HG03095 (cell line): ENCODE measurements at regions not wholly inside any gene's neighbourhood (a gene's known extent, or its start where the extent isn't known, plus 50 kb on each side); places are given as distances from the start of the nearest gene placed in this dataset.
"Not testable (repeated sequence)": the region's sequence is repeated elsewhere in the genome, so short reads cannot be mapped to it uniquely, and the experiment has no call there.

ENCODE experiments used
- ATAC-seq: cut with Tn5 transposase; IDR thresholded peaks from one replicate; pipeline ENCODE4 v1.9.1; 2021; ENCODE audit warnings: moderate library complexity; ENCODE audit not compliant: unreplicated experiment

DNA sequence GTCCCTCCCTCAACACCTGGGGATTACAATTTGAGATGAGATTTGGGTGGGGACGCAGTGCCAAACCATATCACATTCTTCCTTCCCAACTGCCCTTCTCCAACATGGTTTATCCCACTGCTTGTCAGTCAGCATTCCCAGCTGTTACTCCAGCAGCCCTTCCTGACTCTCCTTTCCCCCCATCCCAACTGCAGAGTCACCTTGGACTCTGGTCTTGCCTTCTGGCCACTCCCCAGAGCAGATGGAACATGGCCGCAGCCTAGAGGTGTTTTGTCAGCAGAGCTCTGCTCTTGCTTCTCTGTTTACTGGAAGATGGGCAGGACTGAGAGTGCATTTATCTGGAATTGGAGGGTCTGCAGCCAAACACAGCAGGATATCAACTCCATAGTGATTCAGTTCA lies 51.2 kb upstream of the MEX3C start:
- no peak for ATAC-seq

DNA sequence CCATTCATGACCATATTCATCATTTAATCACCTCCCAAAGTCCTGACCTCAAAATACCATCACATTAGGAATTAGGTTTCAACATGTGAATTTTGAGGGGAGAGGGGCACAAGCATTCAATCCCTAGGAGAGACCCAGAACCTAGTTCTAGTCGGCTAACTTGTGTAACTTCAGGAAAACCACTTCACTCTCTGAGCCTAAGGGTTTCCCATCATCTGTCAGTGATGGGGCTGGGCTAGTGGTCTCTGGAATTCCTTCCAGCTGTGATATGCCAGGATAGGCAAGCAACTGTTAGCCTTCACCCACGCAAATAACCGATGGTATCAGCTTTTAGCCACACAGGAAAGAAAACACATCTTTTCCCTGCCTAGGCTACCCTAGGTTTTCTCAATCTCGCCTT lies 52.5 kb upstream of the MEX3C start:
- no peak for ATAC-seq

DNA sequence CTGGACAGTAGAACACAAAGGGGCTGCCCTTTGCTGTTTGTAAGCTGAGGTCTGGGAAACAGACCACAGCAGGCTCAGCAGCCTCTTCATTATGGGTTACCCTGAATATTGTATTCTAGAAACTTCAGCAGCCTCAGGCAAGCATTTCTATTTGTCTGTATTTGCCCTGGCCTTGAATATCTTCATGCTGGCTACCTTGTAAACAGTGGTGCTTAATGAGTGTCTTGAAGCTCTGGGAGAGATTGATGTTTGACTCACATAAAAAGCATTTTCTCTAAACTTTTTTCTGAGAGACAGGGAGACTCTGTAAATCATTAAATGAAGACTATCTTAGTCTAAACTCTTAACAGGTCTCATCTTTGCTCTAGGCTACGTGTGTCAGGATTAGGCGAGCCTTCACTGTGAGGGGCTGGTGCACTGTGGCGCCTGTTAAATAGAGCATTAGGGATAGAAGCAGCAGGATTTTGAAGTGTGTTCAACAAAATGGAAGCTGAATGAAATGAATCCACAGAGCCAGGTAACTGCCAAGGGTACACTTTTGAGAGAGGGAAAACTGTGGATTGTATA lies 53.1 kb upstream of the MEX3C start:
- no peak for ATAC-seq

DNA sequence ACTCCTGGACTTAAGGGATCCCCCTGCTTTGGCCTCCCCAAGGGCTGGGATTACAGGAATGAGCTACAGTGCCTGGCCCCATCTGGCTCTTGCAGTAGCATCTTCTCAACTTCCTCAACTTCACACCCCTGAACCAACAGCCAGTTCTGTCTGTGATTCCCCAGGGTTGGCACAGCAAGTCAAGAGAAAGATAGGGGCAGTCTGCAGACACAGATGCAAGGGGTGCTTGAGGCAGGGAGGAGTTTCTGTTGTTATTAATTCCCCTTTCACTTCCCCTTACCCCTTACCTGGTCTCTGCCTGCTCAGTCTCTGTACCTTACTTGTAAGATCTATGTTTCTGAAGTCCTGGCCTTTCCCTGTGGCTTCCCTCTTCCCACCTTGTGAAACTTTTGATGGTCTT lies 54.1 kb upstream of the MEX3C start:
- ATAC-seq, result peak; percentile 98

DNA sequence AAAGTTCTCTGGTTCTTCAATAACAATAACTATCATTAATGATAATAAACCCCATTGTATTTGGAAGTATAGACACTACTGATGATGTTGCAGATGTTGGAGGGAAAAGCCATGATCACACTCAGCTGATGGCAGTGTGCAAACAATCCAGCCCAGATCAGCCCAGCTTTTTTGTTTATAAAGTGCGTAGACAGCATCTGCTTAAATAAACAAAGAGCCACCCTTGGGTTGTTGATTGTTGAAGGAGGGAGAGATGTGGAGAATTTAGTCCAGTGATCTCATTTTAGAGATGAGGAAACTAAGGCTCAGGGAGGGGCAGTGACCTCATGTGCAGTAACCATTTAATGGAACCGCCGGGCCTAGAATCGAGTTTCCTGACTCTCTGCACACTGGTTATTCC lies 56.0 kb upstream of the MEX3C start:
- no peak for ATAC-seq

DNA sequence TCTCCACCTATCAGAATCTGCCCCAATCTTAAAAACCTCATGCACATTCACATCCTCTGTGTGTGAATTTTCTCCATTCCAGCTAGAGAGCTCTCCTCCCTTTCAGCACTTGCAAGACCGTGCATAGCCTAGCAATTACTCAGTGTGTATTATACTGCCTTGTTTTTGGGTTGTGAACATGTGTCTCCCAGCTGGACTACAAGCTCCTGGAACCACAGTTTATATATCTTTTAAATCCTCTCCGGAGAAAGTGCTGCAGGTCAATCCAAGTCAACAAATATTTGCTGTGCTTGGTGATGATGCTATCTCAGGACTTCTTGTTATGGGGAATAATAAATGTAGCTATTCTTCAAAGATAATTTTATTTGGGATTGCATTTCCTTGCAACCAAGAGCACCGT lies 58.2 kb upstream of the MEX3C start:
- ATAC-seq, result no peak

DNA sequence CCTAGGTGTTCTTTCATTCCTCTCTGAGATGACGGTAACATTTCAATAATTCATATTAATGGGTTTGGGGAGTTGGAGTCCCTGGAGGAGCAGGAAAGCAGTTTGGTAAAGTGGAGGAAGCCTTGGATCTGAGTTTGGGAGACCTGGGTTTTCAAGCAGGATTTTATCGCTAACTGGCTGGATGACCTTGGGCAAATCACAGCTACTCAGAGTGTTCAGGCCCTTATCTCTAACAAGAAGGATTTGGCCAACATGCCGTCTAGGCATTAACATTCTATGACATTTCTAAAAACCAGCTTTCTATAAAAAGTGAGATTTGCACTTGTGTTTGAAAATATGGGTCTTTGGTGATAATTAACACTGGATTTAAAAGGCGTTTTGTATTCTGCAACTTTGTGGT lies 59.7 kb upstream of the MEX3C start:
- no peak for ATAC-seq

DNA sequence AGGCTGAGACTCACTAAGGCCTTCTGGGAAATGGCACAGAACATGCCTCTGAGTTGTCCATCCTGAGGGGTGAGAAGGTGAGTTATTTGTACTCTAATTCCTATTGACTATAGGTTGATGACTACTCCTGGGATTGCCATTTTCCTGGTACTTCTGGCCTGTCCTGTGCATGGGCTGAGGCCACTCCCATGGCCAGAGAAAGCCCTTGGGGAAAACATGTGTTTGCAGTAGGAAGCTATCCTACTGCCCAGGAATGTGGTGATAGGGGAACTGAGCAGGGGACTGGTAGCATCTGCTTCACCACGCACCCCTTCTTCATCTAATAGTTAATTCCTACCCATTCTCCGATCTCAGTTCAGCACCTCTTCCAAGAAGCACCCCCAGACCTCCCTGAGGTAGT lies 62.6 kb upstream of the MEX3C start:
- ATAC-seq, result no peak

DNA sequence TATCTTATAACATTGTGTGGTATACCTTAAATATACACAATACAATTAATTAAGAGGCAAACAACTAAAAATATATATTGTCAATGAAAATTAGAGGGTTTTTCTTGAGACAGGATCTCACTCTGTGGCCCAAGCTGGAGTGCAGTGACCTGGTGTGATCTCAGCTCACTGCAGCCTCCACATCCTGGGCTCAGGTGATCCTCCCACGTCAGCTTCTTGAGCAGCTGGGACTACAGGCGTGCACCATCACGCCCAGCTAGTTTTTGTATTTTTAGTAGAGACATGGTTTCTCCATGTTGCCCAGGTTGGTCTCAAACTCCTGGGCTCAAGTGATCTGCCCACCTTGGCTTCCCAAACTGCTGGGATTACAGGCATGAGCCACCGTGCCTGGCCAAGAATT lies 68.6 kb upstream of the MEX3C start:
- ATAC-seq, result not testable (repeated sequence)

DNA sequence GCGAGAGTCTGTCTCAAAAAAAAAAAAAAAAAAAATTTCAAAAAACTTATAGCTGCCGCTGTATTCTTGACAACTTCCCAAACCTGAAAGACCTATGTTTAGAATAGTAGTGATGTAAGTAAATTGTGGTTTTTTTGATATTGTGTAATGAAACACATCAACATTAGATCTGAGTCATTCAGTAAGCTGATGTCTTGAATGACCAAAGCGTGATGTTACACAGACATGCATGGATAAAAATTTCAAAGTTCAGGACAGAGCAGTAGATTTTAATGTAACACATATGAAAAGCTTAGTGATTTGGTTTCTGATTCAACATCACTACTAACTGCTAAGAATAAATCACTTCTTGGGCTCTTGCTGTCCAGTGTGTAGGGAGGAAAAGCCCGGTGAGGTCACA lies 69.3 kb upstream of the MEX3C start:
- ATAC-seq, result no peak

DNA sequence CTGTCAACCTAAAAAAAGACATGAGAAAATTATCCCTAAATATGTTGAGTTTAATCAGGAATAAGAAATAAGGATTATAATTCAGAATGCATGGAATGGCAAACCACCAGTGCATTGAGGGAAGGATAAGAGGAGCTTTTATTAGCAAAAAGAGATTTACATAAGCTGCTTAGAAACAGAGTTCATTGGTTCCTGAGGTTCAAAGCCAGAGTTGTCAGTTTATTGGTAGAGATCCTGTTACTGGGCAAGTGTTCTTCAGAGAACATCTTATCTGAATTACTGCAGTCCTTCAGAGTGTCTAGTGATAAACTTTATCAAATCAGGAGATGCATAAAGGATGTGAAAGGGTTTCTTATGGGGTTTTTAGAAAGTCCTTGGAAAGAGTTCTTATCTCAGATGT lies 76.0 kb upstream of the MEX3C start:
- ATAC-seq, result no peak

DNA sequence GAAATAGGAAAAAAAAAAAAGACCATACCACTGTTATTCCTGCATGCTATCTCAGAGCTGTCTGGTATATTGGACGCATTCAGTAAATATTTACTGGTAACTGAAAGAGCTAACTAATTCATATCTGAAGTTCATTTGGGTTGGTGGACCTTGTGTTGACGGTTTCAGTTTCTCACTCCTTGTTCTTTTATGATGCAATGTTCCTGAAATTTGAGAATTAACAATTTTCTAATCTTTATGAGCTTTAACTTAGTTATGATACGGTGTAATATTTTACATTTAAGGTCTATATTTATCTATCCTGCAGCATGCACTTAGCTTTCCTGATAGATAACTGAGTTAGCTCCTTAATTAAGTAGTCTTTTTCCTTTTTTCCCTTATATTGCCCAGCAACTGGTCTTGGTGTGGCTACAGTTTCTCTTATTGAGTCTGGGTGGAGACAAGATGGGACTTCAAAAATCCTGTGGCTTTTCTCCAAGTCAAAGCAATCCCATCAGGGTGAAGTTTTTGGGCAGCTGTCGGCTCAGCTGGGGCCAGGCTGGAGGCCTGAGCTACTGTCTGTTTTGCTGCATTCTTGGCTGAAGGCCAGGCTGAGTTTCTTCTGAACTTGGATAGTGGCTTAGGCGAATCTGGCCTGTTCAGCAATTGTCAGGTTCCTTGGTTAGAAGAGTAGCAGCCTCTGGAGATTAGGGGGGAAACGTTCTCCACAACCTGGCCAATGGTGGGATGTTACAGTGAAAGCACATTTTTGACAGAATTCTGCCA lies 78.4 kb upstream of the MEX3C start:
- no peak for ATAC-seq

DNA sequence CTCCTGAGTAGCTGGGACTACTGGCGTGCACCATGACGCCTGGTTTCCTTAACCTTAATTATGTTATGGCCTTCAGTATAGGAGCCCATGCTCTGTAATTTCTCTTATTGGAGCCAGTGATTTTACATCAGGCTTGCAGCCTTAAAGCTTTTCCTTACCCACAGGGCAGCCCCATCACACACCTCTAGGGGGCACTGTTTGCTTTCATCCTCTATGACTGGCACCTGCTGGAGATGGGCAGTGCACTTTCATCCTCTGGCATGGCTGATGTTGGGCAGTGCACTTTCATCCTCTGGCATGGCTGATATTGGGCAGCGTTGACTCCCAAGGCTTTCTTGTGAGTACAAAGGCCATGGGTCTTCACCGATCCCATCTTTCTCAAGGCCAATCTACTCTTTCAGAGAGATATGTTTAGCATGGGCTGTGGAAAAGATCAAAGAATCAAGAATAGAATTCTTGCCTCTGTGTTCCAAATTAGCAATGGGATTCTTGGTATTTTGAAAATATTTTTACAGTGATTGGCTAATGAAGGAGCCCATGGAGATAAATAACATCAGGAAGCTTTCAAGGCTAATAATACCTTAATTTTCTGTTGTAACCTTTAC lies 80.7 kb upstream of the MEX3C start:
- ATAC-seq, result no peak

DNA sequence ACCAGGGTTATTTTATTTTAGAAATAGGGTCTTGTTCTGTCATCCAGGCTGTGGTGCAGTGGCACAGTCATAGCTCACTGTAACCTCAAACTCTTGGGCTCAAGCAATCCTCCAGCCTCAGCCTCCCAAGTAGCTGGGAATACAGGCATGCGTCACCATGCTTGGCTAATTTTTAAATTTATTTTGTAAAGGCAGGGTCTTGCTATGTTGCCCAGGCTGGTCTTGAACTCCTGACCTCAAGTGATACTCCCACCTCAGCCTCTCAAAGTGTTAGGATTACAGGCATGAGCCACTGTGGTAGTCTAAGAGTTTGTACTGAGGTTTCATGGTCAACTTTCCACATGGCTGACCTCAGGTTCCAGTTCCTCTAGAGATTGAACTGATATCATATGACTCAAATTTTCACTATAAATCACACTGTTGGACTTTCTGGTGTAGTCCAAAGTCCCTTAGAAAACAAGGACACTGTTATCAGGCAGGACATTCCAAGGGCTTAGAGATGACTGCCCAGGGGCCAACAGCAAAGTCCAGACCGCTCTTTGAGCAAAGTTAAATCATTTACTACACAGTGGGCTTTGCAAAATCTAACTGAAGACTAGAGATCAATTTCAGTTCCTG lies 82.0 kb upstream of the MEX3C start:
- no peak for ATAC-seq

DNA sequence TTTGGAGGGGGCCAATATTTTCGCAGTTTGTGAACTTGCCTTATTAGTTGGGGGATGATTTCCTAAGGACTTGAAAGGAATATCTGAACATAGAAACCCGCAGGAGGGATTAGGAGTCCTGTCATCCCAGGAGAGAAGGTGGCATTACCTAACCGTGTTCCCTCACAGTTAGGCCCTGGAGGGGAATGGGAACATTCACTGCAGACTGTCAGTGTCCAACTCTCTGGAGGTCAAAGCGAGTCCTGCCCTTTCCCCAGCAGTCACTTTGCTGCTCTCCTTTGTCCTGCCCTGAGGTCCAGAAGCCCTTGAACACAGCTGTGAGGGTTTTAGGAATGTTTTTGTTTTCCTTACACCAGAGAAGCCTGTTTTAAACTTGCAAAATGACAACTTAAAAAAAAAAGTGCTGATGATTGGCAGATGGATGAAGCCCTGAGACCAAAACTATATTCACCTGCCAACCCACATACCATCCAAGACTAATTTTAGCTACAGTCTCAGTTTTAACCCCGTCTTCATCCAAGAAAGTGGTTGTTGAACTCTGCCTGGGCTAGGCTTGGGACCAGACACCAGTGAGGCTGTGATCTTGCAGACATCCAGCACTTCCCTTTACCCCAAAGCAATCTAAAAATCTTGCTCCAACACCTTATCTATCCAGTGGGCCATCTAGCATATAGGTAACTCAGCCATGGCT lies 90.5 kb upstream of the MEX3C start:
- ATAC-seq, result no peak

DNA sequence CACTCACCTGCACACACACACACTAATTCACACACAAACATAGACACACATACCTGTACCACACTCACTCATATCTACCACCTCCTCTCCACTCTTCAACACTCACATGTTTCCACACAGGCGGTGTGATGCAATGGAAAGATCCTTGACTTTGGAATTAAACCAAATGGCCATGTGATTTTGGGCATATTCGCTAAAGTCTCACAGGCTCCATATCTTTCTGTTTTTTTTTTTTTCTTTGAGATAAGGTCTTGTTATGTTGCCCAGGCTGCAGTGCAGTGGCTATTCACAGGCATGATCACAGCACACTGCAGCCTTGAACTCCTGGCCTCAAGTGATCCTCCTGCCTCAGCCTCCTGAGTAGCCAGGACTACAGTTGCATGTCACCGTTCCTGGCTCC lies 91.1 kb upstream of the MEX3C start:
- ATAC-seq, result no peak

DNA sequence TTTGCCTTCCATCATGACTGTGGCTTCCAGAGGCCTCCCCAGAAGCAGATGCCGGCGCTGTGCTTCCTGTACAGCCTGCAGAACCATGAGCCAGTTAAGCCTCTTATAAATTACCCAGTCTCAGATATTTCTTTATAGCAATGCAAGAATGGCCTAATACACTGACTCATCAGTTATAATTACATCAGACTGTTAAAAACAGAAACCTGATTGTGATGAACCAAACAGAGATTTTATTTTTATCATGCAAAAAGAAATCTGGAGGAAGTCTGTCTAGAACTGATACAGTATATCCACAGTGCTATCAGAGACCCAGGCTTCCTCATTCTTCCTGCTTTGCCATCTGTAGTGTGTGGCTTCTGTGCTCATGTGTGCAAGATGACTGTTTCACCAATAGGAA lies 93.4 kb upstream of the MEX3C start:
- no peak for ATAC-seq

DNA sequence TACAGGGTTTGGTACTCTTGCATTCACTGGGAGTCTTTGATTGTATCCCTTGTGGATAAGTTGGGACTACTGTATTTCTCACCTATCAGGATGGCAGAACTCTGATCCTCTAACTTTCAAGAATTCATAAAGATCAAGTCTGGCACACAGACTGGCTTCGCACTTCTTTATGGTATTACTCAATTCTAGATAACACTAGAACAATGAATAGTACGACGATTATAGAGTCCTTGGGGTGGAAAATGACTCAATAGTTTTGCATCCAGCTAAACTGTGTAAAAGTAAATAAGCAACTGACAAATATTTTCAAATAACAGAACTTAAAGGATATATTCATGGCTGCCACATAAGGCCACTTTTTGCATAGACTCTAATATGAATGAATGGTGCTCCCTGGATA lies 103.4 kb upstream of the MEX3C start:
- ATAC-seq, result no peak

DNA sequence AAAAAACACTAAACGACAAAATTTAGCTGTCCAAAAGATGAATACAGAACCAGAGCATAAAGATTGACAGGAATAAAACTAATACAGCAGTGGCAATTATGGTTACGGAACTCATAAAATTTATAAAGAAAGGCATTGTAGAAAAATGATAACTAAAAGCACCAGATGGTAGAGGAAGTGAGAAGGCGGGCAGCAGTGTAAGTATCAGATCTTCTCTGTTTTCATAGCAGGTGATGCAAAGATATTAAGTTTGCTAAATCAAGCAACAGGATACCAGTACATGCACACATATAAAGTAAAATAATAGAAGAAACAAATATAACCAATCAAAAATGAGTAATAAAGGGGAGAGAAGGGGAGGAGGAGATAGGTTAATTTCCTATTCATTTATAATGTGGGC lies 103.9 kb upstream of the MEX3C start:
- ATAC-seq, result no peak

DNA sequence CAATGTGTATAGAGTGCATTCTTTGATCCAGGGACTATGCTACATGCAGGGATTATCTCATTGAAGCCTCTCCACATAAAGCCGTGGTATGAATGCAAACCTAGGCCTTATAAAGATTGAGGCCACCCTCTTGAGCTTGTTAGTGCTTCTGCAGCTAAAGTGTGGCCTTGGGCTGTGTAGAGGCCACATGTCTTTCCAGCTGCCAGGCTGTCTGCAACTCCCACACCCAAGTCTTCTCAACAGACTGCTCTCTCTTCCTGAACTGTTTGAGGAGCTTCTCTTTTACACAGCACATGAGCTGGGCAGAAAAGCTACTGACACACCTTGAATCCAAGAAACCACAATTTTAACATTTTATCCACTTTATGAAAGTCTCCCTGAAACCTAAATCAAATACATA lies 119.2 kb upstream of the MEX3C start:
- no peak for ATAC-seq

DNA sequence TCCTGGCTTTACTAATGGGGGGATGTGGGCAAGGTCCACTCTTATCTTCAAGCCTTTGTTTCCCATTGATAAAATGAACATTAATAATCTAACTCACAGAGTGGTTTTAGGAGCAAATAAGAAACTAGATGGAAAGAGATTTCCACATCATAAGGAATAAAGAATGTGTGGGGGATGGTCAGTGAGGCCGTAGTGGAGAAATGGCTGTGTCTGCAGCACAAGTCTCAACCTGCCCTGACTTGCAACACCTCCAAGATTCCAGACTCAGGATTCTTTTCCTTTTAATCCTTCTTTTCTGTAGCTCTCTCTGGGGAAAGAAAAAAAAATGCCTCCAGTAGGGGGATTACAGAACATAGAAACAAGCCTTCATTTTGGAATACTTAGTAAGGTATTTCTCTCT lies 124.2 kb upstream of the MEX3C start:
- no peak for ATAC-seq

DNA sequence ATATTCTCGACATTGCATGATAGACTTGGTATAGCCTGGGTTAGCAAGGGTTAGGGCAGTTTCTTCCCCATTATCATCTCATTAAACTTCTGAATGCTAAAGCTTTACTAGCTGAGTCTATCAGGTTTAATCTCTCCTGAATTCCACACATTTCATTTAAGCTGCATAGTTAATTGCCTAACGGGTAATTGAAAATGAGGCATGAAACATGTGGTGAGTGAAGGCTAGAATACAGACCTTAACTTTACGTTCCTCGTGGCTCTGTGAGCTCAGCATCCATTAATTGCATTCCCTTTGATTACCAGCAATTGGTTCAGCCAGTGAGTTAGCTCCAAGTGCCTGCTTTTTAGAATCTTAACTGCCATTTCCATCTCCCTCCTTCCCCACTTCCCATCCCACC lies 126.5 kb upstream of the MEX3C start:
- ATAC-seq, result no peak
